Keratinocyte (primary cell): ENCODE measurements at regions not wholly inside any gene's neighbourhood (a gene's known extent, or its start where the extent isn't known, plus 50 kb on each side); places are given as distances from the start of the nearest gene placed in this dataset.

ENCODE experiments used
- DNase-seq: peaks from one replicate; pipeline ENCODE4 v3.0.0-alpha.2; 2011; ENCODE audit warnings: low read depth, missing footprints, low spot score
- FAIRE-seq: peaks from 2 replicates; lab custom pipeline; 2011; peaks lifted over from hg19 to GRCh38; lab: Jason Lieb, UNC
- H2AFZ ChIP-seq: 2 replicates; pipeline ENCODE4 v1.6.0; 2012; ENCODE audit warnings: low read length, control low read depth, inconsistent platforms; ENCODE audit not compliant: control insufficient read depth
- H3K27ac ChIP-seq: 2 replicates; pipeline ENCODE4 v1.5.1; 2011; ENCODE audit warnings: low read length; ENCODE audit not compliant: control insufficient read depth, insufficient read depth
- H3K27me3 ChIP-seq: 3 replicates; pipeline ENCODE4 v1.6.0; 2011; ENCODE audit warnings: low read length; ENCODE audit not compliant: control insufficient read depth, insufficient read depth; ENCODE audit errors: extremely low read depth
- H3K36me3 ChIP-seq, 2 experiments: 2 replicates in 1 of 2; 3 replicates in 1 of 2; pipeline ENCODE4 v1.5.1; 2011; ENCODE audit warnings: low read length in 2 of 2, mild to moderate bottlenecking in 1 of 2; ENCODE audit not compliant: control insufficient read depth in 2 of 2, insufficient read depth in 2 of 2; ENCODE audit errors: extremely low read depth in 1 of 2
- H3K4me1 ChIP-seq: 3 replicates; pipeline ENCODE4 v1.5.1; 2011; ENCODE audit warnings: low read length; ENCODE audit not compliant: control insufficient read depth, insufficient read depth; ENCODE audit errors: extremely low read depth
- H3K4me2 ChIP-seq: 3 replicates; pipeline ENCODE4 v1.6.0; 2011; ENCODE audit warnings: low read depth, low read length; ENCODE audit not compliant: control insufficient read depth, insufficient read depth; ENCODE audit errors: extremely low read depth
- H3K4me3 ChIP-seq, 3 experiments: fragments of 200-600 bp in 1 of 3; sonication (generic) in 1 of 3; 2 replicates in 2 of 3; 3 replicates in 1 of 3; pipeline ENCODE4 v1.5.1; 2011 to 2016; ENCODE audit warnings: low read length in 3 of 3, mild to moderate bottlenecking in 3 of 3, control low read depth in 2 of 3, inconsistent platforms in 1 of 3, low read depth in 1 of 3, mixed read lengths in 1 of 3, mixed run types in 1 of 3, moderate library complexity in 1 of 3; ENCODE audit not compliant: control insufficient read depth in 2 of 3, insufficient read depth in 2 of 3; ENCODE audit errors: extremely low read depth in 1 of 3
- H3K79me2 ChIP-seq: 2 replicates; pipeline ENCODE4 v1.6.0; 2012; ENCODE audit warnings: low read length; ENCODE audit not compliant: control insufficient read depth, insufficient read depth
- H3K9ac ChIP-seq: 3 replicates; pipeline ENCODE4 v1.6.0; 2011; ENCODE audit warnings: low read length; ENCODE audit not compliant: control insufficient read depth, insufficient read depth; ENCODE audit errors: extremely low read depth
- H3K9me1 ChIP-seq: 3 replicates; pipeline ENCODE4 v1.6.0; 2011; ENCODE audit warnings: low read length; ENCODE audit not compliant: control insufficient read depth, insufficient read depth; ENCODE audit errors: extremely low read depth
- H3K9me3 ChIP-seq: 2 replicates; pipeline ENCODE4 v1.5.1; 2012; ENCODE audit warnings: low read depth, low read length; ENCODE audit not compliant: control insufficient read depth
- H4K20me1 ChIP-seq: 3 replicates; pipeline ENCODE4 v1.6.0; 2011; ENCODE audit warnings: low read length; ENCODE audit not compliant: control insufficient read depth, insufficient read depth; ENCODE audit errors: extremely low read depth
- EZH2 ChIP-seq: IDR thresholded peaks from one replicate; pipeline ENCODE4 v1.6.1; 2012; ENCODE audit warnings: inconsistent platforms, mild to moderate bottlenecking, low read length, moderate library complexity
- dilution Hi-C: fragments of 300-500 bp; cut with MboI; formaldehyde crosslinking; loops from one replicate; pipeline ENCODE4 v1.7.0; 2020; ENCODE audit warnings: low sequenced_read_pairs; ENCODE audit not compliant: extremely low pct_ligation_motif_present
- TF ChIP-seq, protein P1 (sequence below), 3 experiments: IDR thresholded peaks in 1 of 3; conservative IDR thresholded peaks in 1 of 3; optimal IDR thresholded peaks in 1 of 3; 2 replicates in 2 of 3; 3 replicates in 1 of 3; pipeline versions ENCODE3 to v1.5.1; 2011; ENCODE audit warnings: low read length in 3 of 3, mild to moderate bottlenecking in 3 of 3, moderate library complexity in 2 of 3, control low read depth in 1 of 3, inconsistent platforms in 1 of 3; ENCODE audit not compliant: insufficient read depth in 2 of 3; ENCODE audit errors: extremely low read depth in 1 of 3

DNA sequence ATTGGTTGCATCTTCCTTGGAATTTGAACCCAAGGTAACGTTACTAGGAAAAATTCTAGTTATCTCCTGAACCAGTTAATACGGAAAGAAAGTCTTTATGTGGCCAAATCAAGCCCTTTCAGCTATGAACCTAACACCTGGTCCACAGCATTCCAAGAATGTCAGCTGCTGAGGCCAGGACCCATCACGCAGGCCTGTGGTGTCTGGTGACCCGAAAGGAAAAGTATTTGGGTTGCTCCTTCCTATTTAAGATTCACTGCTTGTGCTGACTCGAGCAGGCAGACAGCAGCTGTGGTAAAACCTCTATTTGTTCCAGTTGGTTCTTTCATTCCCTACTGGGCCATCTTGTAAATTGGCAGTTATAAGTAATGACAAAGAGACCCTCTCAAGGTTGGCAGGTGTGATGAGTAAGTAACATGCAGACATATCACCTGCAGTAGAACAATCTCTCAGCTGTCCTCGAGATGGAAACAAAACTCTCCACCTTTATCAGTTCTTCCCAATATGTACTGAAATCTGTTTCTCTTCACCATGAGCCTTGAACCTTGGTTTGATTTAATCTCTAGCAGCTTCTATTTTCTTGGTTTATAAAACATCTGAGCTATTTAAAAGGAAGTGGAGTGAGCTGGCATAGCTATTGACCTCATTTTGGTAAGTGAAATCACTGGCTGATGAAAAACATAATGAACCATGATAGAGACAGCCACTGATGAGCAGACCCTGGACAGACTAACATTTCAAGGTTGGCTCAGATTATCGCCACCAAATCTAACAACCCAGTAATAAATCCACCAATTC is 182.1 kb upstream of the SMIM31 start:
- Histone ChIP-seq H4K20me1 (no peaks in the 10 kb centered on the region), H3K9ac (no peak overlapping the region), H3K4me3 (no peak overlapping the region), H2AFZ (no peak overlapping the region), H3K79me2 (no peaks in the 10 kb centered on the region), H3K27me3 (no peaks in the 10 kb centered on the region), H3K9me1 (no peaks in the 10 kb centered on the region), H3K4me1 (peaks cover 22% of the 10 kb centered on the region), H3K9me3 (no peaks in the 10 kb centered on the region), H3K4me2 (peak overlapping the region; percentile 13), H3K27ac (no peak overlapping the region), H3K36me3 (no peaks in the 10 kb centered on the region)
- TF ChIP-seq, protein P1, sequence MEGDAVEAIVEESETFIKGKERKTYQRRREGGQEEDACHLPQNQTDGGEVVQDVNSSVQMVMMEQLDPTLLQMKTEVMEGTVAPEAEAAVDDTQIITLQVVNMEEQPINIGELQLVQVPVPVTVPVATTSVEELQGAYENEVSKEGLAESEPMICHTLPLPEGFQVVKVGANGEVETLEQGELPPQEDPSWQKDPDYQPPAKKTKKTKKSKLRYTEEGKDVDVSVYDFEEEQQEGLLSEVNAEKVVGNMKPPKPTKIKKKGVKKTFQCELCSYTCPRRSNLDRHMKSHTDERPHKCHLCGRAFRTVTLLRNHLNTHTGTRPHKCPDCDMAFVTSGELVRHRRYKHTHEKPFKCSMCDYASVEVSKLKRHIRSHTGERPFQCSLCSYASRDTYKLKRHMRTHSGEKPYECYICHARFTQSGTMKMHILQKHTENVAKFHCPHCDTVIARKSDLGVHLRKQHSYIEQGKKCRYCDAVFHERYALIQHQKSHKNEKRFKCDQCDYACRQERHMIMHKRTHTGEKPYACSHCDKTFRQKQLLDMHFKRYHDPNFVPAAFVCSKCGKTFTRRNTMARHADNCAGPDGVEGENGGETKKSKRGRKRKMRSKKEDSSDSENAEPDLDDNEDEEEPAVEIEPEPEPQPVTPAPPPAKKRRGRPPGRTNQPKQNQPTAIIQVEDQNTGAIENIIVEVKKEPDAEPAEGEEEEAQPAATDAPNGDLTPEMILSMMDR (optimal IDR thresholded peaks at IDR 0.05 in 1 of 3, IDR thresholded peaks at IDR 0.05 in 1 of 3, conservative IDR thresholded peaks at IDR 0.05 in 1 of 3; ENCODE audit: extremely low read depth in 1 of 3, insufficient read depth in 2 of 3, low read length in 3 of 3), result no peak
- TF ChIP-seq EZH2, result no peak
- FAIRE-seq, result peak; percentile 65
- dilution Hi-C loops, result no loop called here
- DNase-seq, result no peak

DNA sequence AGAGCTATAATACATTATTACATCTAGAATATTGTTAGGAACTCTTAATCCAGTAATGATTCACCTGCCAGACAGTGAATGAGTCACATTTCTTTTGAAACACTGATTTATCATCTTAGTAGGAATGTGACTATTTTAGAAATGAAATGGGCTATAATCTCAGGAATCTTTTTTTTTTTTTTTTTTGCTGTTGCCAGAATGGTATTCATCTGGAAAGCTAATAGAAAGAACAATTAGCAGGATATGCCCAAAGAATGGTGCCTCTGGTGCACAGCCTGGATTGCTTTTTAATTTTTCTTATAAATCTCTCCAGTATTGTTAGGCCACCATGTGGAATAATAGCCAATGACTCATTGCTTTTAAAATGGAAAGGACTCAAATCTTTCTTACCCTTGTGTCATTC is 181.1 kb upstream of the SMIM31 start:
- H4K20me1 ChIP-seq, result no peaks in the 10 kb centered on the region
- peaks cover 22% of the 10 kb centered on the region for H3K4me1 ChIP-seq

More for the DNA sequence above, 181.1 kb upstream of the SMIM31 start:
- Histone ChIP-seq H3K79me2 (no peaks in the 10 kb centered on the region), H3K27ac (peak overlapping the region; percentile 58), H3K27me3 (no peaks in the 10 kb centered on the region), H3K4me3 (no peak overlapping the region), H3K9me1 (no peaks in the 10 kb centered on the region), H3K9ac (no peak overlapping the region), H3K4me2 (peak overlapping the region; percentile 8), H3K36me3 (no peaks in the 10 kb centered on the region), H2AFZ (no peak overlapping the region), H3K9me3 (no peaks in the 10 kb centered on the region)
- no peak for TF ChIP-seq EZH2
- TF ChIP-seq, protein P1 (optimal IDR thresholded peaks at IDR 0.05 in 1 of 3, IDR thresholded peaks at IDR 0.05 in 1 of 3, conservative IDR thresholded peaks at IDR 0.05 in 1 of 3; ENCODE audit: extremely low read depth in 1 of 3, insufficient read depth in 2 of 3, low read length in 3 of 3), result no peak
- dilution Hi-C loops, result no loop called here
- FAIRE-seq (no peak), DNase-seq (peak; percentile 21)
